Cardiac muscle cell (in vitro differentiated cells and primary cell): ENCODE measurements at regions not wholly inside any gene's neighbourhood (a gene's known extent, or its start where the extent isn't known, plus 50 kb on each side); places are given as distances from the start of the nearest gene placed in this dataset.

Experiments
- DNase-seq, 2 donors: peaks; one replicate each; pipeline versions ENCODE4 v3.0.0 to v3.0.0-alpha.2; 2010 to 2017; ENCODE audit warnings: low read depth in 1 of 2, low spot score in 1 of 2
- H3K27ac ChIP-seq: fragments of 200-600 bp; sonication (generic); 2 replicates; pipeline ENCODE4 v1.5.1; 2016
- H3K27me3 ChIP-seq: fragments of 200-600 bp; sonication (generic); 2 replicates; pipeline ENCODE4 v1.6.0; 2016; ENCODE audit warnings: control low read depth
- H3K36me3 ChIP-seq: fragments of 200-600 bp; sonication (generic); 2 replicates; pipeline ENCODE4 v1.5.1; 2016; ENCODE audit warnings: control low read depth
- H3K4me1 ChIP-seq: fragments of 200-600 bp; sonication (generic); 2 replicates; pipeline ENCODE4 v1.8.1; 2017; ENCODE audit warnings: low read depth, mild to moderate bottlenecking, mixed run types
- H3K4me3 ChIP-seq: fragments of 200-600 bp; sonication (generic); 2 replicates; pipeline ENCODE4 v1.5.1; 2016; ENCODE audit warnings: mild to moderate bottlenecking
- H3K9me3 ChIP-seq: fragments of 200-600 bp; sonication (generic); 2 replicates; pipeline ENCODE4 v1.5.1; 2017; ENCODE audit warnings: low read depth, mild to moderate bottlenecking, control low read depth
- CTCF ChIP-seq: IDR thresholded peaks from 2 replicates; pipeline ENCODE4 v1.5.1; 2012; ENCODE audit warnings: low read depth, mild to moderate bottlenecking, low read length

- Histone ChIP-seq H3K27ac (no peak overlapping the region), H3K27me3 (no peaks in the 10 kb centered on the region), H3K4me1 (no peaks in the 10 kb centered on the region), H3K9me3 (no peaks in the 10 kb centered on the region), H3K36me3 (no peaks in the 10 kb centered on the region), H3K4me3 (no peak overlapping the region)
- no peak for DNase-seq
- TF ChIP-seq CTCF, result no peak
Observed at GRCh38 chr6:54991761-54992330, 145.3 kb downstream of the FAM83B start.

DNA sequence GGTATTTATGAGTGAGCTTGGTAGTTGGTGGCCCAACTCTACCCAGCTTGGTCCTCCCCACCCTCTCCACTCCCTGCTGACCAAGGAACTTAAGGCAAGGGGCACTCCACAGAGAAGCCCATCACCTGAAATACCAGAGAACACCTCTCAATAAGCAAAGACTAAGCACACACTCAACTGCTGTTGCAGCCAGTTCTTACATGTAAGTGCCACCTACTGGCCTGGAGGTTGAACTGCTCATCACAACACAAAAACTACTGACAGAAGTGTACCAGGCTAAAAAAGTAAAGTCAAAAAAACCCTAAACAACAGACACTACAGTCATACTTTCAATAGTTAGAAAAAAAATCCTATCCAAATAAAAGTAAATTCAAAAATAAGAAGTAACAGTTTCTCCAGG lies 146.2 kb downstream of the FAM83B start:
- Histone ChIP-seq H3K36me3 (no peaks in the 10 kb centered on the region), H3K9me3 (no peaks in the 10 kb centered on the region), H3K27ac (no peak overlapping the region), H3K27me3 (no peaks in the 10 kb centered on the region), H3K4me1 (no peaks in the 10 kb centered on the region), H3K4me3 (no peak overlapping the region)
- peak in 1 of 2 donors; percentile 24 for DNase-seq
- peak; percentile 31 for TF ChIP-seq CTCF

- no peaks in the 10 kb centered on the region for H3K9me3 ChIP-seq
- H3K36me3 ChIP-seq, result no peaks in the 10 kb centered on the region
- no peak overlapping the region for H3K4me3 ChIP-seq
- DNase-seq, result no peak
- TF ChIP-seq CTCF, result no peak
- no peaks in the 10 kb centered on the region for H3K4me1 ChIP-seq
- no peaks in the 10 kb centered on the region for H3K27me3 ChIP-seq
- H3K27ac ChIP-seq, result no peak overlapping the region
Observed at GRCh38 chr6:54993294-54993693, 146.7 kb downstream of the FAM83B start.

- no peaks in the 10 kb centered on the region for H3K9me3 ChIP-seq
- H3K4me1 ChIP-seq, result no peaks in the 10 kb centered on the region
- H3K4me3 ChIP-seq, result no peak overlapping the region
- DNase-seq, result no peak
- H3K27ac ChIP-seq, result no peak overlapping the region
- no peaks in the 10 kb centered on the region for H3K36me3 ChIP-seq
- TF ChIP-seq CTCF, result no peak
- no peaks in the 10 kb centered on the region for H3K27me3 ChIP-seq
Observed at GRCh38 chr6:54993948-54994347, 147.4 kb downstream of the FAM83B start.

DNA sequence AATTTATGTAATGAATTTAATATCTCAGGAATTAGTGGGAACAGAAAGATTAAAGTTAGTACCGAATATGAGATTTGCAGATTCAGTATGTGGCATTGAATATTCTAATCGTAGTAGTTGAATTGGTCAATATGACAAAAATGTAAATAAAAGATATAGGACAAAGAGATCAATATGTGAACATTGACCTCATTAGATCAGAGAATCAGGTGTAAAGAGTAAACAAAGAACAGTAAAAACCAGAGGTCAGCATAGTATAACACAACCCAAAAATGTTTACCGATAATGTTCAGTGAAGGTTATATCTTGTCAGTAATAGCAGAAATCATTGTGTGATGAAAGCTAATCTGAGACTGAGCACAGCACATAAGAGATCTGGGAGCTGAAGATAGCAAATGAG lies 152.0 kb downstream of the FAM83B start:
- no peaks in the 10 kb centered on the region for H3K36me3 ChIP-seq
- no peaks in the 10 kb centered on the region for H3K4me1 ChIP-seq
- no peaks in the 10 kb centered on the region for H3K27me3 ChIP-seq
- no peak overlapping the region for H3K27ac ChIP-seq
- no peak for TF ChIP-seq CTCF
- H3K9me3 ChIP-seq, result no peaks in the 10 kb centered on the region
- DNase-seq, result no peak
- no peak overlapping the region for H3K4me3 ChIP-seq
